LNCAP (cell line): ENCODE measurements at regions not wholly inside any gene's neighbourhood (a gene's known extent, or its start where the extent isn't known, plus 50 kb on each side); places are given as distances from the start of the nearest gene placed in this dataset.

Experiments used
- CTCF ChIP-seq: fragments of 450-650 bp; IDR thresholded peaks from 2 replicates; pipeline ENCODE4 v1.5.1; 2017; ENCODE audit warnings: mild to moderate bottlenecking

- no peak for TF ChIP-seq CTCF
Observed at GRCh38 chr2:41906338-41906725, 141.5 kb upstream of the PKDCC start.

- TF ChIP-seq CTCF = no peak
Observed at GRCh38 chr2:41907141-41907540, 140.7 kb upstream of the PKDCC start.

- TF ChIP-seq CTCF = no peak
Observed at GRCh38 chr2:41907771-41908207, 140.0 kb upstream of the PKDCC start.

GRCh38 chr2:41908349-41908748 lies 139.5 kb upstream of the PKDCC start:
- TF ChIP-seq CTCF = no peak

- no peak for TF ChIP-seq CTCF
Observed at GRCh38 chr2:41909584-41909983, 138.2 kb upstream of the PKDCC start.

- no peak for TF ChIP-seq CTCF
Observed at GRCh38 chr2:41910126-41910525, 137.7 kb upstream of the PKDCC start.

GRCh38 chr2:41911033-41911432 lies 136.8 kb upstream of the PKDCC start:
- TF ChIP-seq CTCF = no peak

- no peak for TF ChIP-seq CTCF
Observed at GRCh38 chr2:41912337-41912736, 135.5 kb upstream of the PKDCC start.
